GM12878 (cell line): ENCODE measurements at regions not wholly inside any gene's neighbourhood (a gene's known extent, or its start where the extent isn't known, plus 50 kb on each side); places are given as distances from the start of the nearest gene placed in this dataset.

Source experiments
- CTCF ChIP-seq, 3 experiments: IDR thresholded peaks in 2 of 3; conservative IDR thresholded peaks in 1 of 3; 2 replicates each; pipeline ENCODE4 v1.5.1; 2011; ENCODE audit warnings: low read depth in 3 of 3, low read length in 3 of 3, mild to moderate bottlenecking in 3 of 3, control low read depth in 2 of 3, moderate library complexity in 2 of 3, inconsistent platforms in 1 of 3, mixed read lengths in 1 of 3; ENCODE audit not compliant: control insufficient read depth in 2 of 3, insufficient read depth in 1 of 3; ENCODE audit errors: extremely low read depth in 1 of 3
- EP300 ChIP-seq, 2 experiments: fragments of 150-350 bp in 1 of 2; IDR thresholded peaks; 2 replicates each; pipeline ENCODE4 v1.6.1; 2011 to 2012; ENCODE audit warnings: low read depth in 2 of 2, low read length in 2 of 2, borderline replicate concordance in 1 of 2, improper control_type of control experiment in 1 of 2, inconsistent platforms in 1 of 2; ENCODE audit not compliant: control insufficient read depth in 1 of 2
- EZH2 ChIP-seq: IDR thresholded peaks from 2 replicates; pipeline ENCODE4 v1.6.1; 2012; ENCODE audit warnings: low read depth, mild to moderate bottlenecking, control low read depth, inconsistent platforms, low read length, borderline replicate concordance; ENCODE audit not compliant: control insufficient read depth
- GABPA ChIP-seq: IDR thresholded peaks from 2 replicates; pipeline ENCODE4 v1.6.1; 2014; ENCODE audit warnings: antibody characterized with exemption, low read depth, mild to moderate bottlenecking, inconsistent platforms
- MTA3 ChIP-seq: IDR thresholded peaks from 2 replicates; pipeline ENCODE4 v1.6.1; 2012; ENCODE audit warnings: low read length, inconsistent platforms, borderline replicate concordance
- NR2C1 ChIP-seq: fragments of 450-650 bp; IDR thresholded peaks from 2 replicates; pipeline ENCODE4 v1.6.1; 2017; ENCODE audit warnings: antibody characterized with exemption, mild to moderate bottlenecking, moderate library complexity
- POLR2A ChIP-seq: IDR thresholded peaks from 2 replicates; pipeline ENCODE4 v1.6.1; 2011; ENCODE audit warnings: low read depth, mild to moderate bottlenecking, low read length
- POLR2AphosphoS5 ChIP-seq: IDR thresholded peaks from 2 replicates; pipeline ENCODE4 v1.6.1; 2011; ENCODE audit warnings: mild to moderate bottlenecking, low read length, inconsistent platforms
- SMC3 ChIP-seq: IDR thresholded peaks from 2 replicates; pipeline ENCODE4 v1.6.1; 2011; ENCODE audit warnings: low read length, improper control_type of control experiment, borderline replicate concordance
- TAF1 ChIP-seq: IDR thresholded peaks from 2 replicates; pipeline ENCODE4 v1.6.1; 2011; ENCODE audit warnings: mild to moderate bottlenecking, low read depth, low read length, borderline replicate concordance
- ZNF274 ChIP-seq: IDR thresholded peaks from one replicate; pipeline ENCODE4 v1.8.0; 2011; ENCODE audit not compliant: insufficient read length, insufficient read depth

- TF ChIP-seq GABPA (no peak), EZH2 (no peak), CTCF (IDR thresholded peaks at IDR 0.05 in 2 of 3, conservative IDR thresholded peaks at IDR 0.05 in 1 of 3; ENCODE audit: control insufficient read depth in 2 of 3, extremely low read depth in 1 of 3, insufficient read depth in 1 of 3, low read depth in 3 of 3, low read length in 3 of 3) (no peak), NR2C1 (no peak), EP300 (IDR thresholded peaks at IDR 0.05; ENCODE audit: borderline replicate concordance in 1 of 2, control insufficient read depth in 1 of 2, low read depth in 2 of 2, low read length in 2 of 2) (no peak), POLR2A (no peak), TAF1 (no peak), POLR2AphosphoS5 (no peak), SMC3 (no peak), ZNF274 (no peak), MTA3 (no peak)
These were observed 108.5 kb upstream of the USP47 start for GRCh38 chr11:11733246-11733747.
